ENCODE measurements at regions not wholly inside any gene's neighbourhood (a gene's known extent, or its start where the extent isn't known, plus 50 kb on each side); places are given as distances from the start of the nearest gene placed in this dataset.

DNA sequence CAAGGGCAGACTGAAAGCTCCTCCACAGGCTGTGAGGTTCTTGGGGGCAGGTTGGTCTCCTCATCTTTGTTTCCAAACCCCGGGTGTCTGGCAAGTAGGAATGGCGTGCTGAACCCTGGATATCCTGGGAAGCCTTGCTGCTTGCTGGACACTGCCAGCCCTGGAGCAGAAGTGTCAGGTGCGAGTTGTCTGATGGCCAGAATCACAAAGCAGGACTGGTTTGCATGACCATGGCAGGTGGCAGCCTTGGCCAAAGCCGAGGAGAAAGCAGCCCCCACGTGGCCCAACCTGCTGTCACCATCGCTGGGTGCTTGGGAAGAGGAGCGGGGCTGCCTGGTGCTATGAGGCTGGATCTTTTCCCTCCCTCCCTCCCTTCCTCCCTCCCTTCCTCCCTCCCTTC lies 309.5 kb upstream of the HS6ST1 start:
- ChIA-PET CTCF (ENCODE audit: low intra/inter-chr PET ratio, low total read pairs) (no interaction called here), POLR2A (no interaction called here)
- Histone ChIP-seq H4K20me1 (ENCODE audit: insufficient read depth, low read length) (no peaks in the 10 kb centered on the region), H3K9me3 (ENCODE audit: low read length) (no peaks in the 10 kb centered on the region), H3K27me3 (ENCODE audit: control insufficient read depth in 1 of 2, insufficient read depth in 2 of 2, low read length in 2 of 2) (peaks cover 1 to 44% of the 10 kb centered on the region in 2 experiments; a peak in 3 of 5 replicates), H3K27ac (ENCODE audit: extremely low read length, insufficient read depth, low read length) (no peak overlapping the region), H3K4me1 (ENCODE audit: insufficient read depth, low read length) (peaks cover 16% of the 10 kb centered on the region), H3K9ac (ENCODE audit: insufficient read depth, low read depth, low read length) (no peak overlapping the region), H2AFZ (ENCODE audit: low read length) (no peak overlapping the region), H3K4me3 (replicated peaks in 1 of 3; ENCODE audit: insufficient read depth in 1 of 3, low read depth in 2 of 3, low read length in 3 of 3) (no peak overlapping the region), H3K4me2 (ENCODE audit: low read depth, low read length) (no peak overlapping the region), H3K36me3 (replicated peaks in 1 of 2; ENCODE audit: control insufficient read depth in 1 of 2, insufficient read depth in 2 of 2, low read length in 2 of 2) (no peaks in the 10 kb centered on the region), H3K79me2 (ENCODE audit: insufficient read depth, low read length) (no peaks in the 10 kb centered on the region)
- whole genome bisulfite sequencing (ENCODE audit: low lambda C conversion rate): 41% methylated on average over 5 of the region's 7 CpGs
- no peak for DNase-seq (ENCODE audit: low spot score)
- TF ChIP-seq, protein P1, sequence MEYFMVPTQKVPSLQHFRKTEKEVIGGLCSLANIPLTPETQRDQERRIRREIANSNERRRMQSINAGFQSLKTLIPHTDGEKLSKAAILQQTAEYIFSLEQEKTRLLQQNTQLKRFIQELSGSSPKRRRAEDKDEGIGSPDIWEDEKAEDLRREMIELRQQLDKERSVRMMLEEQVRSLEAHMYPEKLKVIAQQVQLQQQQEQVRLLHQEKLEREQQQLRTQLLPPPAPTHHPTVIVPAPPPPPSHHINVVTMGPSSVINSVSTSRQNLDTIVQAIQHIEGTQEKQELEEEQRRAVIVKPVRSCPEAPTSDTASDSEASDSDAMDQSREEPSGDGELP (IDR thresholded peaks at IDR 0.05; ENCODE audit: borderline replicate concordance, low read depth): no peak
- no peak for TF ChIP-seq KAT2B (IDR thresholded peaks at IDR 0.05; ENCODE audit: borderline replicate concordance, low read depth, low read length)
- no peak for TF ChIP-seq NFKBIZ (CRISPR knock-in tag; IDR thresholded peaks at IDR 0.05)
- no peak for TF ChIP-seq GATA4 (IDR thresholded peaks at IDR 0.05; ENCODE audit: borderline replicate concordance, low read depth)
- TF ChIP-seq NPAS2 (CRISPR knock-in tag; IDR thresholded peaks at IDR 0.05; ENCODE audit: borderline replicate concordance): no peak
- TF ChIP-seq, protein P2, sequence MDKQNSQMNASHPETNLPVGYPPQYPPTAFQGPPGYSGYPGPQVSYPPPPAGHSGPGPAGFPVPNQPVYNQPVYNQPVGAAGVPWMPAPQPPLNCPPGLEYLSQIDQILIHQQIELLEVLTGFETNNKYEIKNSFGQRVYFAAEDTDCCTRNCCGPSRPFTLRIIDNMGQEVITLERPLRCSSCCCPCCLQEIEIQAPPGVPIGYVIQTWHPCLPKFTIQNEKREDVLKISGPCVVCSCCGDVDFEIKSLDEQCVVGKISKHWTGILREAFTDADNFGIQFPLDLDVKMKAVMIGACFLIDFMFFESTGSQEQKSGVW (CRISPR knock-in tag; IDR thresholded peaks at IDR 0.05; ENCODE audit: borderline replicate concordance): no peak
- TF ChIP-seq BCL6 (CRISPR knock-in tag; IDR thresholded peaks at IDR 0.05): no peak
- TF ChIP-seq, protein P3, sequence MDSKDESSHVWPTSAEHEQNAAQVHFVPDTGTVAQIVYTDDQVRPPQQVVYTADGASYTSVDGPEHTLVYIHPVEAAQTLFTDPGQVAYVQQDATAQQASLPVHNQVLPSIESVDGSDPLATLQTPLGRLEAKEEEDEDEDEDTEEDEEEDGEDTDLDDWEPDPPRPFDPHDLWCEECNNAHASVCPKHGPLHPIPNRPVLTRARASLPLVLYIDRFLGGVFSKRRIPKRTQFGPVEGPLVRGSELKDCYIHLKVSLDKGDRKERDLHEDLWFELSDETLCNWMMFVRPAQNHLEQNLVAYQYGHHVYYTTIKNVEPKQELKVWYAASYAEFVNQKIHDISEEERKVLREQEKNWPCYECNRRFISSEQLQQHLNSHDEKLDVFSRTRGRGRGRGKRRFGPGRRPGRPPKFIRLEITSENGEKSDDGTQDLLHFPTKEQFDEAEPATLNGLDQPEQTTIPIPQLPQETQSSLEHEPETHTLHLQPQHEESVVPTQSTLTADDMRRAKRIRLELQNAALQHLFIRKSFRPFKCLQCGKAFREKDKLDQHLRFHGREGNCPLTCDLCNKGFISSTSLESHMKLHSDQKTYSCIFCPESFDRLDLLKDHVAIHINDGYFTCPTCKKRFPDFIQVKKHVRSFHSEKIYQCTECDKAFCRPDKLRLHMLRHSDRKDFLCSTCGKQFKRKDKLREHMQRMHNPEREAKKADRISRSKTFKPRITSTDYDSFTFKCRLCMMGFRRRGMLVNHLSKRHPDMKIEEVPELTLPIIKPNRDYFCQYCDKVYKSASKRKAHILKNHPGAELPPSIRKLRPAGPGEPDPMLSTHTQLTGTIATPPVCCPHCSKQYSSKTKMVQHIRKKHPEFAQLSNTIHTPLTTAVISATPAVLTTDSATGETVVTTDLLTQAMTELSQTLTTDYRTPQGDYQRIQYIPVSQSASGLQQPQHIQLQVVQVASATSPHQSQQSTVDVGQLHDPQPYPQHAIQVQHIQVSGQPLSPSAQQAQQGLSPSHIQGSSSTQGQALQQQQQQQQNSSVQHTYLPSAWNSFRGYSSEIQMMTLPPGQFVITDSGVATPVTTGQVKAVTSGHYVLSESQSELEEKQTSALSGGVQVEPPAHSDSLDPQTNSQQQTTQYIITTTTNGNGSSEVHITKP (CRISPR knock-in tag; IDR thresholded peaks at IDR 0.05; ENCODE audit: low read depth): no peak
- TF ChIP-seq, protein P4, sequence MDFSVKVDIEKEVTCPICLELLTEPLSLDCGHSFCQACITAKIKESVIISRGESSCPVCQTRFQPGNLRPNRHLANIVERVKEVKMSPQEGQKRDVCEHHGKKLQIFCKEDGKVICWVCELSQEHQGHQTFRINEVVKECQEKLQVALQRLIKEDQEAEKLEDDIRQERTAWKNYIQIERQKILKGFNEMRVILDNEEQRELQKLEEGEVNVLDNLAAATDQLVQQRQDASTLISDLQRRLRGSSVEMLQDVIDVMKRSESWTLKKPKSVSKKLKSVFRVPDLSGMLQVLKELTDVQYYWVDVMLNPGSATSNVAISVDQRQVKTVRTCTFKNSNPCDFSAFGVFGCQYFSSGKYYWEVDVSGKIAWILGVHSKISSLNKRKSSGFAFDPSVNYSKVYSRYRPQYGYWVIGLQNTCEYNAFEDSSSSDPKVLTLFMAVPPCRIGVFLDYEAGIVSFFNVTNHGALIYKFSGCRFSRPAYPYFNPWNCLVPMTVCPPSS (IDR thresholded peaks at IDR 0.05): no peak
- no peak for TF ChIP-seq MTA3 (CRISPR knock-in tag; IDR thresholded peaks at IDR 0.05)
- TF ChIP-seq MAFF (IDR thresholded peaks at IDR 0.05; ENCODE audit: low read depth, low read length): no peak
- no peak for TF ChIP-seq MLLT10 (CRISPR knock-in tag; IDR thresholded peaks at IDR 0.05)
- no peak for TF ChIP-seq TP53 (CRISPR knock-in tag; conservative IDR thresholded peaks at IDR 0.05)
- TF ChIP-seq, protein P5, sequence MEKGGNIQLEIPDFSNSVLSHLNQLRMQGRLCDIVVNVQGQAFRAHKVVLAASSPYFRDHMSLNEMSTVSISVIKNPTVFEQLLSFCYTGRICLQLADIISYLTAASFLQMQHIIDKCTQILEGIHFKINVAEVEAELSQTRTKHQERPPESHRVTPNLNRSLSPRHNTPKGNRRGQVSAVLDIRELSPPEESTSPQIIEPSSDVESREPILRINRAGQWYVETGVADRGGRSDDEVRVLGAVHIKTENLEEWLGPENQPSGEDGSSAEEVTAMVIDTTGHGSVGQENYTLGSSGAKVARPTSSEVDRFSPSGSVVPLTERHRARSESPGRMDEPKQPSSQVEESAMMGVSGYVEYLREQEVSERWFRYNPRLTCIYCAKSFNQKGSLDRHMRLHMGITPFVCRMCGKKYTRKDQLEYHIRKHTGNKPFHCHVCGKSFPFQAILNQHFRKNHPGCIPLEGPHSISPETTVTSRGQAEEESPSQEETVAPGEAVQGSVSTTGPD (CRISPR knock-in tag; IDR thresholded peaks at IDR 0.05): no peak
- TF ChIP-seq TMF1 (CRISPR knock-in tag; IDR thresholded peaks at IDR 0.05; ENCODE audit: low read depth): no peak
- TF ChIP-seq, protein P6, sequence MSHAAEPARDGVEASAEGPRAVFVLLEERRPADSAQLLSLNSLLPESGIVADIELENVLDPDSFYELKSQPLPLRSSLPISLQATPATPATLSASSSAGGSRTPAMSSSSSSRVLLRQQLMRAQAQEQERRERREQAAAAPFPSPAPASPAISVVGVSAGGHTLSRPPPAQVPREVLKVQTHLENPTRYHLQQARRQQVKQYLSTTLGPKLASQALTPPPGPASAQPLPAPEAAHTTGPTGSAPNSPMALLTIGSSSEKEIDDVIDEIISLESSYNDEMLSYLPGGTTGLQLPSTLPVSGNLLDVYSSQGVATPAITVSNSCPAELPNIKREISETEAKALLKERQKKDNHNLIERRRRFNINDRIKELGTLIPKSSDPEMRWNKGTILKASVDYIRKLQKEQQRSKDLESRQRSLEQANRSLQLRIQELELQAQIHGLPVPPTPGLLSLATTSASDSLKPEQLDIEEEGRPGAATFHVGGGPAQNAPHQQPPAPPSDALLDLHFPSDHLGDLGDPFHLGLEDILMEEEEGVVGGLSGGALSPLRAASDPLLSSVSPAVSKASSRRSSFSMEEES (CRISPR knock-in tag; IDR thresholded peaks at IDR 0.05): no peak
- FAIRE-seq: no peak
- BruUV-seq (replicated peaks): no TSS peak
- intact Hi-C loops (cut with micrococcal nuclease; ENCODE audit: unreplicated experiment): no loop called here
- no peak for ATAC-seq
- in situ Hi-C loops (cut with HindIII; ENCODE audit: extremely low pct_ligation_motif_present, low pct_unique_long_range_greater_than_20kb): loop anchor here (25.0 kb wide), 1 partner anchor 566 kb away; no protein-coding TSS in a partner anchor
